GM19023 (cell line): ENCODE measurements at regions not wholly inside any gene's neighbourhood (a gene's known extent, or its start where the extent isn't known, plus 50 kb on each side); places are given as distances from the start of the nearest gene placed in this dataset.
"Not testable (repeated sequence)": the region's sequence is repeated elsewhere in the genome, so short reads cannot be mapped to it uniquely, and the experiment has no call there.

ENCODE experiments used
- ATAC-seq: cut with Tn5 transposase; IDR thresholded peaks from one replicate; pipeline ENCODE4 v1.9.1; 2021; ENCODE audit warnings: mild to moderate bottlenecking, moderate library complexity; ENCODE audit not compliant: unreplicated experiment

DNA sequence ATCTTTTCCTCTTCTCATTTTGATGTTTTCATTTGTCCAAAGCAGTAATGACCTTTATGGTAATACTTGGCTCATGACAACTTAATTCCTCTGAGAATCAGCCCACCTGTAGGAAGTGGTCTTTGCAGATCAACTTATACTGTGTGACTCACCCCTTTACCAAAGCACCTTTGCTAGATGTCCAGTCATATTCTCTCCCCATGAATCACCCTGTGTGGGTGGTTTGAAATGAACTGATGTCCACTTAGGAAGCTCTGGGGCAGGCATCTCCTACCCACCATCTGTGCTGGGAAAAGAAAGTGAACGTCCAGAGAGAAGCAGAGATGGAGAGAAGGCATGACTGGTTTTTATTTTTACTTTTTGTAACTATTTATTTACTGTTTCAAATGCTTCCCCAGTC, 410.3 kb downstream of the KIF20B start:
- ATAC-seq: no peak

GRCh38 chr10:90112681-90113080, 411.3 kb downstream of the KIF20B start:
- no peak for ATAC-seq

GRCh38 chr10:90118567-90118966, 417.2 kb downstream of the KIF20B start:
- ATAC-seq: not testable (repeated sequence)

- not testable (repeated sequence) for ATAC-seq
Measured at GRCh38 chr10:90119631-90120280, 418.4 kb downstream of the KIF20B start.

DNA sequence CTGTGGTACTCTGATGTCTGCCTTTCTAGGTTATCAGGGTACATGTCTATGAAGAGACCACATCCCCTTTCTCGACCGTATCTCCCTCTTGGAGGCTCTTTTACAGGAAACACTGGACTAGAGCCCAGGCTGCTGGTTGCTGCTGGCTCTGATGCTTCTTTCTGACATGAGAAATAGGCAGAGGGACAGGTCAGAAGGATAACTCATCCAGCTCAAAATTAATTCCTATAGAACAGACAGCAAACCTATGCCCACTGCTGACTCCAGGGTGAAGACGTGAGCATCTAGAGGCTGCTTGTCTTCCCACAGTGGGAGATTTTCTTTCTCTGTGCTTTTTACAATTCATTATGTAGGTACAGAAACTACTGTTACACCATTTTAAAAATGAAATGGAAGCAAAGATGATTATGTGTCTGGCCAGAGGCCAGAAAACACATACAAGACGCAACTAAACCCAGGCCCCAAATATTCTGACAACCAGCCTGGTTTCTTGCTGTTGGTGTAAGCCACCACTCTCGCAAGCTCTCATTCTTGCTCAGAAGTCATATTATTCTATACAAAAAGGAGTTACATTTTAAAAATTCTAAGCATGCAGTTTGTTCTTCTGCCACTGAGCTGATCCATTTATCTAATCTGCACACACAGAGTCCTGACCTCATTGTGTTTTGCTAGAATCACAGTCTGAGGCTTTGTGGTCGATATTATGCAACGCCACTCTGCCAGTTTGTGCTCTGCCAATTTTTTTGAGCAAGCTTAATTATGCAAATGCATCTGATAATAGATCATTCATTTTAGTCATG, 424.3 kb downstream of the KIF20B start:
- ATAC-seq: no peak

DNA sequence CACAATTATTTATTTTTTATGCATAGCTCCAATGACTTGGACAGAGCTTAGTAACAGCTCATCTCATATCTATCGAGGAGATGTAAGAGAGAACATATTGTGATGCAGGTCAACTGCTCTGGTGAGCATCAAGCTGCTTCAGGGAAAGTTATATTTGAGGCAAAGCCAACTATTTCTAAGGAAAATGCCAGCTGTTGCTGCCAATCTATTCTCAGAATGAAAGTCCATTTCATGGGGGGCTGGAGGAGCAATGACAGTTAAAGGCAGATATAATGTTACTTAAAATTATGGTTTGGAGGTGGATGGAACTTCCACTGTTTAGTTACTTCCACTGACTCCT, 424.8 kb downstream of the KIF20B start:
- no peak for ATAC-seq

DNA sequence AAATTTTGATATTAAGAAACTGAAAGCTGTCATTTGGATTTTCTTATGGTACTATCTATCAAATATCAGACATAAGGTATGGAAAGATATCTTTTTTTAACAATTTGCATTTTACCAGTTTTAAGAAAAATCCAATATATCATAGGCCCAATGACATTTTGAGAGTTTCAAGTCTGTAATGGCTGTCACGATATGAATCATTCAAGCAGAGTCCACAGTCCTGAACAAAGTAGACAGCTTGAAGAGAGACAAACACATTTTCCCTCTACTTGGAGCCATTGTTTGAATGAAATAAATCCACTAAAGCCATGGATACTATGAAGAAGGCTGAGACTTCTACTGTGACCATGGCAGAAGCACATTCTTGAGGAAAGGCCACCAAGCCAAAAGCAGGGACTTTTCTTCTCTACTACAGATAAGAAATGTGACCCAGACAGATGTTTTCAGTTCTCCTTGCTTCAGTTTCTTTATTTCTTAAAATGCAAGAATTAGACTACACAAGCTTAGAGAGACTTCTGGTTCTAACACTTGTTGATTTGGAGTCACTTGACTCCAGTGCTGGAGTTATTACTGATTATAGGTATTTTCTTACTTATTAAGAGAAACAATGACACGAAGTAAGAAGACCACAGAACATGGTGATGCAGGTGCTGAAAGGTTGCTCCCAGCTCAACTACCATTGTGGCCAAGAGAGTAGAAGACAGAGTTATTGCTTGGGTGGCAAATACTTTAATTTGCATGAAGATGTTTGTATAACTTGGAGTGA, 429.1 kb downstream of the KIF20B start:
- peak; percentile 63 for ATAC-seq

GRCh38 chr10:90133606-90134005, 432.2 kb downstream of the KIF20B start:
- ATAC-seq: no peak

- ATAC-seq: no peak
Measured at GRCh38 chr10:90136731-90137316, 435.4 kb downstream of the KIF20B start.

DNA sequence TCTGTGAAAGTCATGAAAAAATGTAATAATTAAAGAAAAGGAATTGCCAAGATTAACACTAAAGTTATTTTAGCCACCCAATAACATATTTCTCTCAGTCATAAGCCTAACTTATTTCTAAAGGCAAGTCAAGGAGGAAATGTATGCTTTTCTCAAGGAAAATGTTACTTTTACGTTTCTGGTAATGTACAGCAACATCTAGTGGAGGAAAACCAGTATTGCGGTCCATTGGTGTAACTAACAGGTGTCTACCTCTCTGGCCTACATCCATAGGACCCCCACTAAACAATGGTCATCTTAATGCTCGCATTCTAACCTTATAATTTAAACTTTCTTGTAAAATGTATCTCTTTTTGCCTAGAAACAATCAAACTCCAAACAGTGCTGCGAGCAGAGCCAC, 437.5 kb downstream of the KIF20B start:
- ATAC-seq: no peak

- ATAC-seq: no peak
Measured at GRCh38 chr10:90141791-90142190, 440.4 kb downstream of the KIF20B start.

DNA sequence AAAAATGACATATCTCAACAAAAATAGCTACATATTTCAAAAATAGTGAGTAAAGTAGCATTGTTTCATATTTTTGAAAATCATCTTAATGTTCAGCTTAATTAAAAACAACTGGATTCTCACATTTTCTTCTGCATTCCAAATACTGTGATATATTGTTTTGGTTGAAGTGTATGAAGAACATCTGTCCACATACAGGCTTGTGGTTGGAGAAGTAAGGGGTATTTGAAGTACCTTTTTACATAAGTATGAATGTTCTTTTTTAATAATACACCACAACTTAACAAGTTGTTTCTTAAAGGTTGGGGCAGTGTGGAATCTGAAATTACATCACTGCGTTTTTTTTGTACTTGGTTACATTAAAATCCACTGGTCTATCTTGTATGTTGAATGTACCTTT, 442.5 kb downstream of the KIF20B start:
- no peak for ATAC-seq

- no peak for ATAC-seq
Measured at GRCh38 chr10:90148116-90148855, 446.9 kb downstream of the KIF20B start.

DNA sequence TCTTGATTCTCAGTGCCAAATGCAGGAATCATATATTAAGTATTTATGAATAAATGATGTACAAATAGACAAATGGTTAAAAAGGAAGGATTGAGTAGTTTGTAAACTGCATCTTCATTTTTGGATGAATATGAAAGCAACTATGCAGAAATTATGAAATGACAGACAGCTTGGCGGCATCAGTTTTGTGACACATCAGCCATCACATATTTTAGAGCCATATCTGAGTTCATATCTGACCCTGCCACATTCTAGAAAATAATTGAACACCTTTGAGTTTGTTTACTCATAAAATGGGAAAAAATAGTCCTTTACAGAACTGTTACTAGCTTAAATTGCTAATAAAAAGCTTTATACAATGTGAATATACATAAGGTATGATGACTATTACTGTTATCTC, 448.2 kb downstream of the KIF20B start:
- ATAC-seq: no peak

- no peak for ATAC-seq
Measured at GRCh38 chr10:90162271-90162853, 461.0 kb downstream of the KIF20B start.

- no peak for ATAC-seq
Measured at GRCh38 chr10:90167174-90168064, 466.0 kb downstream of the KIF20B start.

DNA sequence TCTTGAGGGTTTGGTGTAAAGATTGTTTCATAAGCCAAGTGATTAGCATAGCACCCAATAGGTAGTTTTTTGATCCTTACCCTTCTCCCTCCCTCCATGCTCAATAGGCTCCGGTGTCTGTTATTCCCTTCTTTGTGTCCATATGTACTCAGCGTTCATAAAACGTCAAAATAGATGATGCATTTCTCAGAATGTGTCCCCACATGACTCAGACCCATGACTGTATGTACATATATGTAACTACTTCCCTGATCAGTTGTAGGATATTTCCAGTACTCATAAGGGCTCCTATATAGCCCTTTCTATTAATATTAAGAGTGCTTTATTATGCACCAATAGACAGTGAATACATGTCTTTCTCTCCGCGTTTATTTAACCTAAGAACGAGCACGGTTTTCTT, 466.9 kb downstream of the KIF20B start:
- no peak for ATAC-seq

DNA sequence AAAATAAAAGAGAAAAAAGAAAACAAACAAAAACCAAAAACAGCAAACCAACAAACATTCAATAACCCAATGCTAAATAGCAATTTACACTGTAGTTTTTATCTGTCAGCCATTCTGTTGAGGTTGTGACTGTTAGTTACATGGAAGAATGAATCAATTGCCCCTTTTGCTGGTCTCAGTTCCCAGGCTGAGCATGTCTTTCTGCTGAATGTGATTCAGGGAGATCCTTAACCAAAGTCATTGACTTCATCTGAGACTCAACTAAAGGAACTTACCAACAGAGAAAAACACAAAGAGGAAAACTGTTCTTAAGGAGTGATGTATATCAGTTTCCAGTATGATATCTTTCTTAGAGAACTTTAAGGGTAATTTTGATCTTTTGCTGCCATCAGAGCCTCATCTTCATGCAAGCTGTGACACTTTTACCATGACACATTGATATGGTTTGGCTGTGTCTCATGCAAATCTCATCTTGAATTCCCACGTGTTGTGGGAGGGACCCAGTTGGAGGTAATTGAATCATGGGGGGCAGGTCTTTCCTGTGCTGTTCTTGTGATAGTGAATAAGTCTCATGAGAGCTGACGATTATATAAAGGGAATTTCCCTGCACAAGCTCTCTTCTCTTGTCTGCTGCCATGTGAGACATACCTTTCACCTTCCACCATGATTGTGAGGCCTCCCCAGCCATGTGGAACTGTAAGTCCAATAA, 469.8 kb downstream of the KIF20B start:
- no peak for ATAC-seq

DNA sequence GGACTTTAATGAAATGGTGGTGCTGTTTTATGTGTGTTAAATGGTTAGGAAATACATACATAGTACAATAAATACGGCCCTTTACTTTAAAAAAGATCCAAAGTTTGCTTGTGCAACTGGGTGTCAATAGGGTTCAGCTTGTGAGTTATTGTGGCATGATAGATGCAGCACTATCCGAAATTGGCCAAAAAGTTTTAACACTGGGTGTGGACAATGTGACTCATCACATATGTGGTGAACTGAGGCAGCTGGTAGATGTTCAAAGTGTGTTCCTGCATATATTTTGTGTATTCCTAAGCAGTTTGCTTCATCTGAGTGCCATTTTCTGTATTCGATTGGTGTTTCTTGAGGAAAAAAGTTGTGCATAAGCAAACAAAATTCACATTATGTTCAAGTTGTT, 473.1 kb downstream of the KIF20B start:
- ATAC-seq: no peak
